Vagina (tissue), 2 donors: ENCODE measurements at regions not wholly inside any gene's neighbourhood (a gene's known extent, or its start where the extent isn't known, plus 50 kb on each side); places are given as distances from the start of the nearest gene placed in this dataset.

Source experiments
- POLR2A ChIP-seq, 2 donors: fragments of 450-650 bp; IDR thresholded peaks; one replicate each; pipeline ENCODE4 v1.6.1; 2017; ENCODE audit warnings: antibody characterized with exemption in 2 of 2, mild to moderate bottlenecking in 2 of 2, moderate library complexity in 2 of 2
- POLR2AphosphoS5 ChIP-seq, 2 donors: sonication (generic); formaldehyde crosslinking; IDR thresholded peaks; one replicate each; pipeline ENCODE4 v1.9.0; 2017; ENCODE audit warnings: antibody characterized with exemption in 2 of 2, mild to moderate bottlenecking in 2 of 2, low read depth in 1 of 2; ENCODE audit not compliant: insufficient read depth in 1 of 2
- TF ChIP-seq, protein P1 (sequence below), 3 experiments: fragments of 450-650 bp in 2 of 3; fragments of 200-600 bp in 1 of 3; sonication (generic) in 1 of 3; IDR thresholded peaks; one replicate each; pipeline ENCODE4 v1.5.1; 2017 to 2019; ENCODE audit warnings: antibody characterized with exemption in 3 of 3, mild to moderate bottlenecking in 2 of 3, moderate library complexity in 2 of 3

DNA sequence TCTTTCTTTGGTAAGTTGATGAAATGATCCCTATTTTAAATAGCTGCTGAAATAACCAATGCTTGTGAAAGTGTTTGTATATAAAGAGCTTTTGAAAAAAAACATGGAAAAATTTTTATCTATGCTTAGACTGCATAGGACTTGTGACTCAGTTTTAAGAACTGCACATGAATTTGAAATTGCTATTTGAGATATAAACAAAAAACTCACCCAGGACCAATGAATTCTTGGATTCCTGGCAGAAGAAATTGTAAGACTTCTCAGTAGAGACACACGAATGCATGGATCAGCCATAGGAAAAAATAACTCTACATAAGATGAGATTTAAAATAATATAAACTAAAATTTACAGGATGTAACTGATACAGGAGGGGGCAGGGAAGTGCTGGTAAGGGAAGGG lies 278.8 kb upstream of the SORCS1 start:
- TF ChIP-seq, protein P1, sequence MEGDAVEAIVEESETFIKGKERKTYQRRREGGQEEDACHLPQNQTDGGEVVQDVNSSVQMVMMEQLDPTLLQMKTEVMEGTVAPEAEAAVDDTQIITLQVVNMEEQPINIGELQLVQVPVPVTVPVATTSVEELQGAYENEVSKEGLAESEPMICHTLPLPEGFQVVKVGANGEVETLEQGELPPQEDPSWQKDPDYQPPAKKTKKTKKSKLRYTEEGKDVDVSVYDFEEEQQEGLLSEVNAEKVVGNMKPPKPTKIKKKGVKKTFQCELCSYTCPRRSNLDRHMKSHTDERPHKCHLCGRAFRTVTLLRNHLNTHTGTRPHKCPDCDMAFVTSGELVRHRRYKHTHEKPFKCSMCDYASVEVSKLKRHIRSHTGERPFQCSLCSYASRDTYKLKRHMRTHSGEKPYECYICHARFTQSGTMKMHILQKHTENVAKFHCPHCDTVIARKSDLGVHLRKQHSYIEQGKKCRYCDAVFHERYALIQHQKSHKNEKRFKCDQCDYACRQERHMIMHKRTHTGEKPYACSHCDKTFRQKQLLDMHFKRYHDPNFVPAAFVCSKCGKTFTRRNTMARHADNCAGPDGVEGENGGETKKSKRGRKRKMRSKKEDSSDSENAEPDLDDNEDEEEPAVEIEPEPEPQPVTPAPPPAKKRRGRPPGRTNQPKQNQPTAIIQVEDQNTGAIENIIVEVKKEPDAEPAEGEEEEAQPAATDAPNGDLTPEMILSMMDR (IDR thresholded peaks at IDR 0.05): no peak
- TF ChIP-seq POLR2AphosphoS5 (IDR thresholded peaks at IDR 0.05; ENCODE audit: insufficient read depth in 1 of 2, low read depth in 1 of 2) (no peak), POLR2A (IDR thresholded peaks at IDR 0.05) (no peak)
